NCI-H2171 treated with DMSO at 0.1 percent for 48 hours (cell line): ENCODE measurements at regions not wholly inside any gene's neighbourhood (a gene's known extent, or its start where the extent isn't known, plus 50 kb on each side); places are given as distances from the start of the nearest gene placed in this dataset.

Experiments
- DNase-seq: peaks from one replicate; lab custom pipeline; 2025; lab: John Stamatoyannopoulos, UW

DNA sequence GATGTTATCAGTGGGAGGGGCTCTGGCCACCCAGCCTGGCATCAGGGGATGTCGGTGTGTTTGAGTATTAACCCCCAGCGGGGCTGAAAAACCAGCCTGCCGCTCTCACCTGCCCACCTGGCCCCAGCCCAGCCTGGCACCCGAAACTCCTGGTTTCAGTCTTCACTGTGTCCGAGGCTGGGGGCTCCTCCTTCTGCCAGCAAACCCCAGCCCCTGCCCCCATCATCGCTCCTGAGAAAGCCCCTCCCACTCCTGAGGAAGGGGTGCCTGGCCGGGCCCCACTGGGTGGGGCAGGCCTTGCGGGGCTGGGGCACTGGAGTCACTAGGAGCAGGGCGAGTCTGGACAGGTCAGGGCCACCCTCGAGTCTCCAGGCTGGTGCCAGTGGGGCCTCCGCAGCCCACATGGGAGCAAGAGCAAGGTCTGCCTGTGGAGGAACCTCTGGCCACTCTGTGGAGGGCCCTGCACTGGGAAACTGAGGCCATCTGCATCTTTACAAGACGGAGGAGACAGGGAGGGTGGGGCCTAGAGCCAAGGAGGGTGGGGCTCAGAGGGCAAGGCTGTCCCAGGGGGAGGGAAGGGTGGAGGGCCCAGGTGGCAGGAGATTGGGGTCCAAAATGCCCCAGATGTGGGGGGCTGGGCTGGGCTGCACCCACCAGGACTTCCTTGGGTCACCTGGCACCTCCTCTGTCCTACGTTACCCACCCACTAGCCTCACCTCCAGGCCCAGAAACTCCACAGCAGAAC, 51.5 kb upstream of the NOTCH1 start:
- DNase-seq = no peak

DNA sequence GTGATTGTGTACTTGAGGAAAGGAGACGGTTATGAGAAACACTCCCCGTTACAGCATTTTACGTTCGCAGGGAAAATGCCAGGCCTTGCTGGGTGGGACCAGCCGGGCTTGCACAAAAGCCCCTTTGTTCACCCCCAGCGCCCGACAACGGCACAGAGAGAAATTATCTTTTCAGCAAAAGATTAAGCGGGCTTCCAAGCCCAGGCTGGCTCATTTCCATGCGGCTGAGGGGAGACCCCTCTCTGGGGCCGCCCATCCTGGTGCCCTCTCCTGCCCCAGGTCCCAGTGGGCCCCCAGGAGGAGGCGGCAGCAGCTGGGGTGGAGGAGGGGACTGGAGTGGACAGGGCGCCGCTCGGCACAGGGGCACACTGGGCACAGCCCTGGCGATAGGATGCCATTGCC, 50.8 kb upstream of the NOTCH1 start:
- DNase-seq = no peak

- DNase-seq = no peak
These were observed 50.4 kb upstream of the NOTCH1 start for GRCh38 chr9:136596217-136596616.

DNA sequence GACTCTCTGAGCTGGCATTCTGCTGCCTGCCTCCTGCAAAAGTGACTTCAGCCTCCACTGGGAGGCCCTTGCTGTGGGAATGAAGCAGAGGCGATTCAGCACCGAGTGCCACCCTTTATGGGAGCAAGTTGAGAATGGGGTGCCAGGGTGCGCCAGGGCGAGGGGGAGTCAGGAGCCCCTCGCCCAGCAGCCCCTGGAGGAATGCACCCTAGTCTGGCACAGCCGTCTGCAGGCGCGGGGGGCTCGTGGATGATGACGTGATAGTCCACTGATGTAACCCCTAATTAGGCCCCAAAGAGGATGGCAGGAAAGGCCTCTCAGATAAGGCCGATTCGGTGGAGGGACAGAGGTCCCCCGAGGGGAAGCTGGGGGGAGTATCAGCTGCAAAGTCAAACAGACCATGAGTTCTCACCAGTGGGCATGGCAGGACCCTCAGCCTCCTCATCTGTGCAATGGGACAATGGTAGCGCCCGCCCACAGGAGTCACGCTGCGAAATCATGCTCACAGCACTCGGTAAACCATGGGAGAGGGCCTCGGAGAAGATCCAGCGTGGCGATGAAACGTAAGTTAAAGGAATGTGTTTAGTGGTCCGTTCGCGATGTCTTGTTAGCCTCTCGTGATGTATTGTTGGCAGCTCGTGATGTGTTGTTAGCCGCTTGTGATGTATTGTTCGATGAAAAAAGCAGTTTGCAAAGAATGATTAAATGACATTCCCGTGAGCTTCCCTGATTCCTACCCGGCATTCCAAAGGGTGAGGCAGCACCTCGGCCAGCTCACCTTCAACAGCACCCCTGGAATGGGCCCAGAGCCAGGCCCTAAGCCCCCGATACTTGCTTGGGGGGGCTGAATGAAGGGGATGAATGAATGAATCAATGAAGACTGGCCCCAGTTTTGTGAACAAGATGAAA, 49.7 kb upstream of the NOTCH1 start:
- DNase-seq = no peak
